Stimulated activated naive B cell treated with anti-CD40 and anti-IgM and Interleukin-4, amounts not matched to agents 10 μg/mL and 1 μg/mL and 100 μg/mL, for 72 hours (primary cell): ENCODE measurements at regions not wholly inside any gene's neighbourhood (a gene's known extent, or its start where the extent isn't known, plus 50 kb on each side); places are given as distances from the start of the nearest gene placed in this dataset.
"Not testable (repeated sequence)": the region's sequence is repeated elsewhere in the genome, so short reads cannot be mapped to it uniquely, and the experiment has no call there.

Source experiments
- ATAC-seq, 2 donors: fragments of 150-1000 bp; cut with Tn5 transposase; replicated peaks; 2 replicates each; pipeline ENCODE4 v1.10.0; 2021; ENCODE audit warnings: moderate library complexity in 1 of 2
- DNase-seq: peaks from one replicate; pipeline ENCODE4 v3.0.0; 2021
- H3K27ac Mint-ChIP-seq: one replicate; pipeline ENCODE4 v1.8.0; 2022; ENCODE audit warnings: mild to moderate bottlenecking, mixed read lengths
- H3K27me3 Mint-ChIP-seq, 2 donors: one replicate each; pipeline ENCODE4 v1.8.0; 2022; ENCODE audit warnings: mixed read lengths in 2 of 2
- H3K36me3 Mint-ChIP-seq, 2 donors: one replicate each; pipeline ENCODE4 v1.8.0; 2022; ENCODE audit warnings: mixed read lengths in 2 of 2, mild to moderate bottlenecking in 1 of 2
- H3K4me1 Mint-ChIP-seq, 2 donors: one replicate each; pipeline ENCODE4 v1.8.0; 2022; ENCODE audit warnings: mixed read lengths in 2 of 2, mild to moderate bottlenecking in 1 of 2
- H3K4me3 Mint-ChIP-seq, 2 donors: one replicate each; pipeline ENCODE4 v1.8.0; 2022; ENCODE audit warnings: mild to moderate bottlenecking in 2 of 2, mixed read lengths in 2 of 2, moderate library complexity in 1 of 2
- H3K9me3 Mint-ChIP-seq, 2 donors: one replicate each; pipeline ENCODE4 v1.8.0; 2022; ENCODE audit warnings: mixed read lengths in 2 of 2, mild to moderate bottlenecking in 1 of 2

GRCh38 chr6:55100686-55101085 lies 73.6 kb upstream of the HCRTR2 start:
- DNase-seq, result no peak
- no peak overlapping the region for H3K4me3 Mint-ChIP-seq
- H3K27me3 Mint-ChIP-seq, result no peaks in the 10 kb centered on the region
- no peak overlapping the region for H3K27ac Mint-ChIP-seq
- H3K9me3 Mint-ChIP-seq, result peaks cover 2 to 4% of the 10 kb centered on the region in 2 donors
- no peaks in the 10 kb centered on the region for H3K36me3 Mint-ChIP-seq
- ATAC-seq, result no peak
- H3K4me1 Mint-ChIP-seq, result no peaks in the 10 kb centered on the region

- H3K27me3 Mint-ChIP-seq, result no peaks in the 10 kb centered on the region
Measured at GRCh38 chr6:55101157-55101556, 73.2 kb upstream of the HCRTR2 start.

DNA sequence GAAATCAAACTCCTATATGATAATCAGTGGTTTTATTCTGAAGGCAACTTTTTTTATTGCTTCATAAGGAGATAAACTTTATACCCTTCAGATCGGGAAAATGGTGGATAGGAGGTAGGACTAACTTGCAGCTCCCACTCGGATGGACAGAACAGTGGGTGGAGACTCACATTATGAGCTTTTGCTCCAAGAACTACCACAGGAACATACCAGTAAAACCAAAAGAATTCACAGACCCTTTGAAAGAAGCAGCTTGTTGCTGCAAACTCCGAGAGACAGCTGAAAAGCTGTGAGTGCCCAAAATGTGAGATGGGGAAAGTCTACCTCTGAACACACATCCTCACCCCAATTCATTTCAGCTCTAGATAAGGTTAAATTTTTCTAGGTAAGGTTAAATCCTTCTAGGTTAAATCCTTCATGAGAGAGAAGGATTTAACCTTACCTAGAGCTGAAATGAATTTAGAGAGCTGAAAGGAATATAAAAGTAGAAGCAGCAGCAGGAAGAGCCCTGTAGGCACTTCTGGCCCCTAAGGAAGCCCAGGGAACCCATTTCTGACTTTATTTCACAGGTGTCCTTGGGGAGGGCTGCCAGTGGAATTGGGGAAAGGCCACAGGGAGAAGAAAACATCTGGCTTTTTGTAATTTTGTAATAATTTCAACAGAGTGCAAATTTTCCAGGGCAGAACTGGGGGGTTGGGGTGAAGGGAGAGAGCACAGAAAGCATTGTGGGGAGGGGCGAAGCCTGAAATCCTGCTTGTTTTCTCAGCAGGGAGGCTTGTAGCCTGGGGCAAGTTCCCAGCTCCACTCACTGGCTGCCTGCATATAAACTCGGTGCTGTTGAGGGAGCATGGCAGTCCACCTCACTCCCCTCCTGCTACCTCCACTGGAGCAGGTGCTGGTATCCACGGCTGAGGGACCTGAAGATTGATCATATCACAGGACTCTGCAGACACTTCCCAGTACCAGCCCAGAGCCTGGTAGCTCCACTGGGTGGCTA lies 65.9 kb upstream of the HCRTR2 start:
- DNase-seq (no peak), ATAC-seq (no peak)
- Mint-ChIP-seq H3K4me3 (no peak overlapping the region), H3K27ac (no peak overlapping the region), H3K4me1 (no peaks in the 10 kb centered on the region), H3K36me3 (no peaks in the 10 kb centered on the region), H3K9me3 (peaks cover 6 to 12% of the 10 kb centered on the region in 2 donors), H3K27me3 (no peaks in the 10 kb centered on the region)

More at GRCh38 chr6:55101157-55101556, 73.2 kb upstream of the HCRTR2 start:
- DNase-seq (no peak), ATAC-seq (no peak)
- Mint-ChIP-seq H3K4me3 (no peak overlapping the region), H3K9me3 (peaks cover 2 to 4% of the 10 kb centered on the region in 2 donors), H3K27ac (no peak overlapping the region), H3K36me3 (no peaks in the 10 kb centered on the region), H3K4me1 (no peaks in the 10 kb centered on the region)

DNA sequence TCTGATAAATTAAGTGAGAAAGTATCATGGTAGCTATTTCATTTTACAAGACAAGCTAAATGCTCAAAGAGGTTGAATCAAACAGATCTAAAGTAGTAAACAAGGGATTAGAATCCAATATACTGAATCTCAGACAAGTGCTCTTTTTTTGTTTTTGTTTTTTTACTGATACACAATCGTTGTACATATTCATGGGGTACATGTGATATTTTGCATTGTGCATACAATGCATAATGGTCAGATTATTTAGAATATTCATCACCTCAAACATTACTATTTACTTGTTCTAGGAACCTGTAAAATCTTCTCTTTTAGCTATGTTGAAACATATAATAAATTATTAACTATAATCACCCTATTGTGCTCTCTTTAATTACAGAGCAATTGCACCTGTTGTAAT lies 57.0 kb upstream of the HCRTR2 start:
- no peak overlapping the region for H3K4me3 Mint-ChIP-seq
- no peak overlapping the region for H3K27ac Mint-ChIP-seq
- peaks cover 8 to 18% of the 10 kb centered on the region in 2 donors for H3K9me3 Mint-ChIP-seq
- ATAC-seq, result no peak
- no peaks in the 10 kb centered on the region for H3K27me3 Mint-ChIP-seq
- no peak for DNase-seq
- H3K36me3 Mint-ChIP-seq, result no peaks in the 10 kb centered on the region
- no peaks in the 10 kb centered on the region for H3K4me1 Mint-ChIP-seq

DNA sequence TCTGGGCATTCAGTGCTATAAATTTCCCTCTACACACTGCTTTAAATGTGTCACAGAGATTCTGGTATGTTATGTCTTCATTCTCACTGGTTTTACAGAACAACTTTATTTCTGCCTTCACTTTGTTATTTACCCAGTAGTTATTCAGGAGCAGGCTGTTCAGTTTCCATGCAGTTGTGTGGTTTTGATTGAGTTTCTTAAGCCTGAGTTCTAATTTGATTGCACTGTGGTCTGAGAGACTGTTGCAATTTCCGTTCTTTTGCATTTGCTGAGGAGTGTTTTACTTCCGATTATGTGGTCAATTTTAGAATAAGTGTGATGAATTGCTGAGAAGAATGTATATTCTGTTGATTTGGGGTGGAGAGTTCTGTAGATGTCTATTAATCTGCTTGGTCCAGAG lies 50.1 kb upstream of the HCRTR2 start:
- peaks cover 30 to 31% of the 10 kb centered on the region in 2 donors for H3K9me3 Mint-ChIP-seq
- not testable (repeated sequence) for H3K27me3 Mint-ChIP-seq, H3K4me3 Mint-ChIP-seq, ATAC-seq, H3K36me3 Mint-ChIP-seq, H3K27ac Mint-ChIP-seq, DNase-seq, H3K4me1 Mint-ChIP-seq
